Left colon (tissue), 2 donors: ENCODE measurements at regions not wholly inside any gene's neighbourhood (a gene's known extent, or its start where the extent isn't known, plus 50 kb on each side); places are given as distances from the start of the nearest gene placed in this dataset.

Source experiments
- ATAC-seq: fragments of 200-7000 bp; cut with Tn5 transposase; one replicate; pipeline ENCODE4 v1.9.1; 2020; ENCODE audit warnings: mild to moderate bottlenecking, moderate library complexity
- DNase-seq, 2 donors: peaks; one replicate each; pipeline ENCODE4 v3.0.0-alpha.2; 2020
- intact Hi-C, 2 donors: fragments of 100-400 bp; cut with DNase I in 1 of 2; cut with micrococcal nuclease in 1 of 2; formaldehyde crosslinking; loops; one replicate each; pipeline versions ENCODE4 v1.11.2 to v1.14.0; 2022; cut with DNase I, micrococcal nuclease
- donor health status: DM: no; HTN: no; CAD: no.
- donor health status: DM: yes; HTN: yes; CAD: no.

- ATAC-seq (no peak), DNase-seq (no peak)
- intact Hi-C loops: no loop called here
These were observed 916.0 kb downstream of the FSTL5 start for GRCh38 chr4:161247831-161248230.

- no peak for ATAC-seq
These were observed 925.8 kb downstream of the FSTL5 start for GRCh38 chr4:161238033-161238432.

GRCh38 chr4:161237495-161237894 is 926.3 kb downstream of the FSTL5 start:
- ATAC-seq: no peak
- intact Hi-C loops: no loop called here
- no peak for DNase-seq

More at GRCh38 chr4:161238033-161238432, 925.8 kb downstream of the FSTL5 start:
- no peak for DNase-seq
- intact Hi-C loops: no loop called here

- ATAC-seq (peak; percentile 66), DNase-seq (no peak)
- intact Hi-C loops: no loop called here
These were observed 938.5 kb downstream of the FSTL5 start for GRCh38 chr4:161225327-161225726.

- intact Hi-C loops: no loop called here
- no peak for ATAC-seq
- DNase-seq: no peak
These were observed 940.9 kb downstream of the FSTL5 start for GRCh38 chr4:161222889-161223288.

- ATAC-seq: peak; percentile 73
- DNase-seq: no peak
- intact Hi-C loops: no loop called here
These were observed 955.2 kb downstream of the FSTL5 start for GRCh38 chr4:161208564-161208963.

- intact Hi-C loops: no loop called here
- ATAC-seq (no peak), DNase-seq (no peak)
These were observed 957.2 kb downstream of the FSTL5 start for GRCh38 chr4:161206528-161207080.

GRCh38 chr4:161203865-161204264 is 959.9 kb downstream of the FSTL5 start:
- intact Hi-C loops: no loop called here
- no peak for DNase-seq
- ATAC-seq: no peak

GRCh38 chr4:161197912-161198311 is 965.9 kb downstream of the FSTL5 start:
- DNase-seq (no peak), ATAC-seq (no peak)
- intact Hi-C loops: no loop called here

- DNase-seq (no peak), ATAC-seq (no peak)
- intact Hi-C loops: no loop called here
These were observed 966.3 kb downstream of the FSTL5 start for GRCh38 chr4:161197474-161197873.

- ATAC-seq: no peak
- intact Hi-C loops: no loop called here
- no peak for DNase-seq
These were observed 974.3 kb downstream of the FSTL5 start for GRCh38 chr4:161189286-161190134.

- no peak for DNase-seq
- intact Hi-C loops: no loop called here
- ATAC-seq: no peak
These were observed 975.2 kb downstream of the FSTL5 start for GRCh38 chr4:161188578-161188977.

GRCh38 chr4:161187569-161187968 is 976.2 kb downstream of the FSTL5 start:
- no peak for DNase-seq
- intact Hi-C loops: no loop called here
- no peak for ATAC-seq

GRCh38 chr4:161186750-161187149 is 977.0 kb downstream of the FSTL5 start:
- intact Hi-C loops: no loop called here
- DNase-seq (no peak), ATAC-seq (no peak)

- DNase-seq (no peak), ATAC-seq (no peak)
- intact Hi-C loops: no loop called here
These were observed 977.8 kb downstream of the FSTL5 start for GRCh38 chr4:161186012-161186411.

GRCh38 chr4:161183729-161184128 is 980.1 kb downstream of the FSTL5 start:
- ATAC-seq: peak; percentile 23
- intact Hi-C loops: no loop called here
- no peak for DNase-seq

GRCh38 chr4:161182913-161183312 is 980.9 kb downstream of the FSTL5 start:
- DNase-seq: no peak
- intact Hi-C loops: no loop called here
- no peak for ATAC-seq

- no peak for DNase-seq
- intact Hi-C loops: no loop called here
- no peak for ATAC-seq
These were observed 985.5 kb downstream of the FSTL5 start for GRCh38 chr4:161178310-161178709.

- DNase-seq (no peak), ATAC-seq (no peak)
- intact Hi-C loops: no loop called here
These were observed 991.3 kb downstream of the FSTL5 start for GRCh38 chr4:161172396-161173026.

GRCh38 chr4:161167539-161167938 is 996.3 kb downstream of the FSTL5 start:
- ATAC-seq: no peak
- intact Hi-C loops: no loop called here

More at GRCh38 chr4:161167539-161167938, 996.3 kb downstream of the FSTL5 start:
- DNase-seq: no peak
